ENCODE measurements at regions not wholly inside any gene's neighbourhood (a gene's known extent, or its start where the extent isn't known, plus 50 kb on each side); places are given as distances from the start of the nearest gene placed in this dataset.

GRCh38 chr21:38134084-38134873 lies 122.5 kb upstream of the KCNJ15 start:
- in situ Hi-C loops (cut with HindIII; ENCODE audit: low pct_ligation_motif_present, low sequenced_read_pairs), result no loop called here
- DNase-seq, result no peak
- TF ChIP-seq CTCF (IDR thresholded peaks at IDR 0.05; ENCODE audit: low read depth, low read length, missing control alignments), result no peak
- H3K27me3 ChIP-seq (replicated peaks), result peaks cover 11% of the 10 kb centered on the region
- no peak overlapping the region for H3K27ac ChIP-seq
- no peak overlapping the region for H3K4me3 ChIP-seq (ENCODE audit: low read depth, low read length)
- no peaks in the 10 kb centered on the region for H3K36me3 ChIP-seq (replicated peaks)

GRCh38 chr21:38136201-38136600 lies 120.6 kb upstream of the KCNJ15 start:
- Histone ChIP-seq H3K27ac (no peak overlapping the region), H3K36me3 (replicated peaks) (no peaks in the 10 kb centered on the region), H3K27me3 (replicated peaks) (peaks cover 4% of the 10 kb centered on the region), H3K4me3 (ENCODE audit: low read depth, low read length) (no peak overlapping the region)
- no peak for TF ChIP-seq CTCF (IDR thresholded peaks at IDR 0.05; ENCODE audit: low read depth, low read length, missing control alignments)
- DNase-seq, result no peak
- in situ Hi-C loops (cut with HindIII; ENCODE audit: low pct_ligation_motif_present, low sequenced_read_pairs), result no loop called here

GRCh38 chr21:38139380-38140168 lies 117.2 kb upstream of the KCNJ15 start:
- TF ChIP-seq CTCF (IDR thresholded peaks at IDR 0.05; ENCODE audit: low read depth, low read length, missing control alignments), result no peak
- peak; percentile 12 for DNase-seq
- Histone ChIP-seq H3K27ac (no peak overlapping the region), H3K36me3 (replicated peaks) (no peaks in the 10 kb centered on the region), H3K4me3 (ENCODE audit: low read depth, low read length) (no peak overlapping the region), H3K27me3 (replicated peaks) (no peaks in the 10 kb centered on the region)
- in situ Hi-C loops (cut with HindIII; ENCODE audit: low pct_ligation_motif_present, low sequenced_read_pairs), result no loop called here

GRCh38 chr21:38140207-38140903 lies 116.4 kb upstream of the KCNJ15 start:
- DNase-seq, result peak; percentile 4
- H3K36me3 ChIP-seq (replicated peaks), result no peaks in the 10 kb centered on the region
- H3K4me3 ChIP-seq (ENCODE audit: low read depth, low read length), result no peak overlapping the region
- no peaks in the 10 kb centered on the region for H3K27me3 ChIP-seq (replicated peaks)
- in situ Hi-C loops (cut with HindIII; ENCODE audit: low pct_ligation_motif_present, low sequenced_read_pairs), result no loop called here
- TF ChIP-seq CTCF (IDR thresholded peaks at IDR 0.05; ENCODE audit: low read depth, low read length, missing control alignments), result no peak
- H3K27ac ChIP-seq, result no peak overlapping the region

- H3K27me3 ChIP-seq (replicated peaks), result no peaks in the 10 kb centered on the region
- H3K4me3 ChIP-seq (ENCODE audit: low read depth, low read length), result no peak overlapping the region
- H3K36me3 ChIP-seq (replicated peaks), result no peaks in the 10 kb centered on the region
- in situ Hi-C loops (cut with HindIII; ENCODE audit: low pct_ligation_motif_present, low sequenced_read_pairs), result no loop called here
- TF ChIP-seq CTCF (IDR thresholded peaks at IDR 0.05; ENCODE audit: low read depth, low read length, missing control alignments), result no peak
- DNase-seq, result no peak
- H3K27ac ChIP-seq, result no peak overlapping the region
Measured at GRCh38 chr21:38142224-38142623, 114.6 kb upstream of the KCNJ15 start.

All from brain microvascular endothelial cell (primary cell).